Transverse colon (tissue), 4 donors: ENCODE measurements at regions not wholly inside any gene's neighbourhood (a gene's known extent, or its start where the extent isn't known, plus 50 kb on each side); places are given as distances from the start of the nearest gene placed in this dataset.

Experiments used
- DNase-seq: peaks from one replicate; pipeline ENCODE4 v3.0.0-alpha.2; 2019
- H3K27ac ChIP-seq, 4 donors: fragments of 200-600 bp; sonication (generic); 2 replicates each; pipeline ENCODE4 v1.5.1; 2016 to 2018; ENCODE audit warnings: inconsistent platforms in 4 of 4
- H3K27me3 ChIP-seq: fragments of 200-600 bp; sonication (generic); 2 replicates; pipeline ENCODE4 v1.5.1; 2017; ENCODE audit warnings: inconsistent platforms
- H3K36me3 ChIP-seq, 4 donors: fragments of 200-600 bp; sonication (generic); 2 replicates each; pipeline ENCODE4 v1.5.1; 2017 to 2019; ENCODE audit warnings: inconsistent platforms in 4 of 4
- H3K4me1 ChIP-seq, 4 donors: fragments of 200-600 bp; sonication (generic); 2 replicates each; pipeline ENCODE4 v1.5.1; 2017 to 2020; ENCODE audit warnings: inconsistent platforms in 4 of 4
- H3K4me3 ChIP-seq, 4 donors: fragments of 200-600 bp; sonication (generic); 1 replicate in 1 of 4; 2 replicates in 3 of 4; pipeline versions ENCODE4 v1.5.1 to v1.6.1; 2017 to 2019; ENCODE audit warnings: inconsistent platforms in 4 of 4
- H3K9me3 ChIP-seq, 2 donors: fragments of 200-600 bp; sonication (generic); 2 replicates each; pipeline ENCODE4 v1.5.1; 2017 to 2019; ENCODE audit warnings: inconsistent platforms in 2 of 2
- CTCF ChIP-seq, 5 experiments: fragments of 200-600 bp in 3 of 5; fragments of 450-650 bp in 2 of 5; sonication (generic) in 3 of 5; IDR thresholded peaks; 1 replicate in 2 of 5; 2 replicates in 3 of 5; pipeline ENCODE4 v1.5.1; 2016 to 2017; ENCODE audit warnings: antibody characterized with exemption in 5 of 5, inconsistent platforms in 3 of 5, mild to moderate bottlenecking in 2 of 5, moderate library complexity in 1 of 5
- EP300 ChIP-seq: sonication (generic); formaldehyde crosslinking; IDR thresholded peaks from one replicate; pipeline ENCODE4 v1.6.1; 2017; ENCODE audit warnings: antibody characterized with exemption, low read depth
- POLR2A ChIP-seq: fragments of 450-650 bp; IDR thresholded peaks from one replicate; pipeline ENCODE4 v1.6.1; 2016; ENCODE audit warnings: antibody characterized with exemption, mild to moderate bottlenecking, moderate library complexity
- POLR2AphosphoS5 ChIP-seq, 3 donors: sonication (generic); formaldehyde crosslinking; IDR thresholded peaks; one replicate each; pipeline ENCODE4 v1.6.1; 2016; ENCODE audit warnings: antibody characterized with exemption in 3 of 3
- WGBS, 2 donors: methylation state at CpG; one replicate each; pipeline ENCODE4 v1.1.5; 2018; ENCODE audit warnings: low coverage in 1 of 2; 5-methylcytosine and 5-hydroxymethylcytosine counted together
- in situ Hi-C, 4 donors: fragments of 200-750 bp; cut with MboI; loops; one replicate each; pipeline versions ENCODE4 v1.15.0 to v1.15.1; 2017; ENCODE audit warnings: low sequenced_read_pairs in 3 of 4, low pct_ligation_motif_present in 1 of 4, low pct_unique_long_range_greater_than_20kb in 1 of 4
- intact Hi-C: fragments of 100-400 bp; cut with DNase I; formaldehyde crosslinking; loops from one replicate; pipeline ENCODE4 v1.15.1; 2023; ENCODE audit warnings: low total_unique reads

- WGBS, 2 donors, result 71 to 93% methylated on average over 1 of the region's 1 CpG
- intact Hi-C loops, result no loop called here
- Histone ChIP-seq H3K27me3 (no peaks in the 10 kb centered on the region), H3K36me3 (no peaks in the 10 kb centered on the region), H3K9me3 (no peaks in the 10 kb centered on the region), H3K27ac (no peak overlapping the region), H3K4me1 (no peaks in the 10 kb centered on the region), H3K4me3 (no peak overlapping the region)
- DNase-seq, result no peak
- no peak for TF ChIP-seq CTCF (IDR thresholded peaks at IDR 0.05)
- TF ChIP-seq POLR2A, result no peak
- TF ChIP-seq EP300, result no peak
- TF ChIP-seq POLR2AphosphoS5 (IDR thresholded peaks at IDR 0.05), result no peak
- in situ Hi-C loops, result no loop called here
Observed at GRCh38 chr13:106689906-106690305, 122.0 kb upstream of the ARGLU1 start.

GRCh38 chr13:106688940-106689339, 121.0 kb upstream of the ARGLU1 start:
- TF ChIP-seq CTCF (IDR thresholded peaks at IDR 0.05) (no peak), EP300 (no peak), POLR2AphosphoS5 (IDR thresholded peaks at IDR 0.05) (no peak), POLR2A (no peak)
- intact Hi-C loops, result no loop called here
- Histone ChIP-seq H3K4me1 (no peaks in the 10 kb centered on the region), H3K36me3 (no peaks in the 10 kb centered on the region), H3K4me3 (no peak overlapping the region), H3K27ac (no peak overlapping the region), H3K27me3 (no peaks in the 10 kb centered on the region), H3K9me3 (no peaks in the 10 kb centered on the region)
- no peak for DNase-seq
- in situ Hi-C loops, result no loop called here
- WGBS, 2 donors, result 61 to 65% methylated on average over 1 of the region's 1 CpG

- no peak overlapping the region for H3K4me3 ChIP-seq
- TF ChIP-seq EP300, result no peak
- TF ChIP-seq POLR2A, result no peak
- no peak for TF ChIP-seq CTCF (IDR thresholded peaks at IDR 0.05)
- TF ChIP-seq POLR2AphosphoS5 (IDR thresholded peaks at IDR 0.05), result no peak
- in situ Hi-C loops, result no loop called here
- intact Hi-C loops, result no loop called here
- DNase-seq, result no peak
- H3K27me3 ChIP-seq, result no peaks in the 10 kb centered on the region
- H3K36me3 ChIP-seq, result no peaks in the 10 kb centered on the region
- H3K27ac ChIP-seq, result no peak overlapping the region
- no peaks in the 10 kb centered on the region for H3K4me1 ChIP-seq
- WGBS, 2 donors, result 79% methylated on average over 2 to 3 of the region's 3 CpGs
- H3K9me3 ChIP-seq, result no peaks in the 10 kb centered on the region
Observed at GRCh38 chr13:106686163-106686562, 118.2 kb upstream of the ARGLU1 start.

- intact Hi-C loops, result no loop called here
- Histone ChIP-seq H3K4me3 (no peak overlapping the region), H3K27me3 (no peaks in the 10 kb centered on the region), H3K27ac (no peak overlapping the region), H3K9me3 (no peaks in the 10 kb centered on the region), H3K36me3 (no peaks in the 10 kb centered on the region), H3K4me1 (no peaks in the 10 kb centered on the region)
- in situ Hi-C loops, result no loop called here
- no peak for DNase-seq
- 84 to 92% methylated on average over 6 of the region's 6 CpGs for WGBS, 2 donors
- TF ChIP-seq POLR2AphosphoS5 (IDR thresholded peaks at IDR 0.05) (no peak), EP300 (no peak), CTCF (IDR thresholded peaks at IDR 0.05) (no peak), POLR2A (no peak)
Observed at GRCh38 chr13:106685143-106685542, 117.2 kb upstream of the ARGLU1 start.
